ENCODE measurements at regions not wholly inside any gene's neighbourhood (a gene's known extent, or its start where the extent isn't known, plus 50 kb on each side); places are given as distances from the start of the nearest gene placed in this dataset.

DNA sequence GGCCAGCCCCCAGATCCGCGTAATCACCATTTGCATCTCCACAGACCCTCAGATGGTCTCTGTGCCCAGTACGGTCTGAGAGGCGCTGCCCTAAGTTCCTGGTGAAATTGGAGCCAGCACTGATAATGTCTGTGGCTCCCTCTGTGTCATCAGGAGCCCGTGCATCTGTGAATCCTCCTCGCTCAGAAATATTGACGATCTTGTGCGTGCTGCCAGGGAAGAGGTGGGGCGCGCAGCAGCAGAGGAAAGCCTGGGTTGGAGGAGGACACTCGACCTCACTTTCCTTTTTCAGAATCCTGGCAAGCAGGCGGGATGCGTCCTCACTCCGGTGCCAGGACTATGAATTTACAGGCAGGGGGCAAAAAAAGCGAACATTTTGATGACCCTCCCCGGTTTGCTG, 686.1 kb upstream of the SALL3 start:
- WGBS, 2 donors = 49 to 51% methylated on average over 16 of the region's 16 CpGs
- no peak overlapping the region for H3K4me3 ChIP-seq (ENCODE audit: low read length in 2 of 2)
- intact Hi-C loops (cut with DNase I) = no loop called here
- ATAC-seq (ENCODE audit: low FRiP score) (peak; percentile 17), DNase-seq (no peak)
- no peak overlapping the region for H3K27ac ChIP-seq (ENCODE audit: low read depth in 1 of 2, low read length in 2 of 2)
- no peaks in the 10 kb centered on the region for H3K36me3 ChIP-seq (ENCODE audit: control insufficient read depth in 1 of 2, insufficient read depth in 2 of 2, low read length in 1 of 2)
- no peaks in the 10 kb centered on the region for H3K4me1 ChIP-seq (ENCODE audit: control insufficient read depth in 1 of 2, insufficient read depth in 2 of 2, low read length in 2 of 2)
- H3K9me3 ChIP-seq (ENCODE audit: control insufficient read depth, low read length) = no peaks in the 10 kb centered on the region
- no peaks in the 10 kb centered on the region for H3K27me3 ChIP-seq (ENCODE audit: control insufficient read depth in 1 of 2, insufficient read depth in 2 of 2, low read length in 1 of 2)

DNA sequence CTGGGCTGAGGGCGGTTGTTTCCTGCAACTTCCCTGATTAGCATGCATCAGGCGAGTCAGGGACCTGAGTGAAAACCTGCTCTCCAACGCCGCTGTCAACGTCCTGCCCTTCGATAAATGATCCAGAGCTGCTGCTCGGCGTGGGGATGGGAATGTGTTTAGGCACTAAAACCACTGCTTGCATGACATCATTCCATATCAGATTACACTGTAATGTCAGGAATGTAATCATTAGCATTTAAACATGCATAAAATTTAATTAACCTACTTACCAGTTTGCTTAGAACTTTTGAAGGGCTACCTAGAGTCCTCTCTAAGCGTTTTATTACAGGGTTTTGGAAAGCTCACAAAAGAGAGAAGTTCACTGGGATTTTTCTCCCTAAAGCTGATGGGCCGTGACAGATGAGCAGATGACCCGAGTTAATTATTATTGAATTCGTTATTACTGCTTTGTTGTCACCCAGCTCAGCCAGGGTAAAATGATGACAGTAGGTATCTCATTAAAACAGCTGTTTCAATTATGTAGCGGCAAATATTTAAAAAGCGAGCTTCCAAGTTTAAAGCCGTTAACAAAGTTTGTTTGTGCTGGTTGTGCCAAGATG, 685.6 kb upstream of the SALL3 start:
- H3K27me3 ChIP-seq (ENCODE audit: control insufficient read depth in 1 of 2, insufficient read depth in 2 of 2, low read length in 1 of 2) = no peaks in the 10 kb centered on the region
- intact Hi-C loops (cut with DNase I) = no loop called here
- 41 to 44% methylated on average over 15 of the region's 15 CpGs for WGBS, 2 donors
- ATAC-seq (ENCODE audit: low FRiP score) (no peak), DNase-seq (no peak)
- H3K36me3 ChIP-seq (ENCODE audit: control insufficient read depth in 1 of 2, insufficient read depth in 2 of 2, low read length in 1 of 2) = no peaks in the 10 kb centered on the region
- H3K27ac ChIP-seq (ENCODE audit: low read depth in 1 of 2, low read length in 2 of 2) = no peak overlapping the region
- H3K4me1 ChIP-seq (ENCODE audit: control insufficient read depth in 1 of 2, insufficient read depth in 2 of 2, low read length in 2 of 2) = no peaks in the 10 kb centered on the region
- no peak overlapping the region for H3K4me3 ChIP-seq (ENCODE audit: low read length in 2 of 2)
- no peaks in the 10 kb centered on the region for H3K9me3 ChIP-seq (ENCODE audit: control insufficient read depth, low read length)

DNA sequence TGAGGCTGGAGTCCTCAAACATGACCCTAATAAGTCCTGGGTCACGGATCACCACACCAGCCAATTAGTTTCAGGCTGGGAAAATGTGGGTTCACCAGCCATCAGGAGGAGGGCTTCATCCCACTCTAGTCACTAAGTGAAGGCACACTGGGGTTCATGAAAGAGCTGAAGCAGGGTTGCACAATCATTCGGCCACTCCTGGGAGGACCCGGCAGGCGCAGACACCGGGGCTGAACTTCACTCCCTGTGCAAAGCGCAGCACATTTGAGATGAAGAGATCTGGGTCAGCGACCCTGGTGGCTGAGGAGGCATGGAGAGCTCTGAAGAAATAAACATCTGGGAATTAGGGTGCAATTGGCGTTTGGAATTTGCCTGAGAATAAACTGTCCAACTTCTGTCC, 684.4 kb upstream of the SALL3 start:
- intact Hi-C loops (cut with DNase I) = no loop called here
- Histone ChIP-seq H3K4me3 (ENCODE audit: low read length in 2 of 2) (no peak overlapping the region), H3K27me3 (ENCODE audit: control insufficient read depth in 1 of 2, insufficient read depth in 2 of 2, low read length in 1 of 2) (no peaks in the 10 kb centered on the region), H3K4me1 (ENCODE audit: control insufficient read depth in 1 of 2, insufficient read depth in 2 of 2, low read length in 2 of 2) (no peaks in the 10 kb centered on the region), H3K36me3 (ENCODE audit: control insufficient read depth in 1 of 2, insufficient read depth in 2 of 2, low read length in 1 of 2) (no peaks in the 10 kb centered on the region), H3K27ac (ENCODE audit: low read depth in 1 of 2, low read length in 2 of 2) (no peak overlapping the region), H3K9me3 (ENCODE audit: control insufficient read depth, low read length) (no peaks in the 10 kb centered on the region)
- DNase-seq (no peak), ATAC-seq (ENCODE audit: low FRiP score) (no peak)
- WGBS, 2 donors = 51 to 67% methylated on average over 8 of the region's 8 CpGs

DNA sequence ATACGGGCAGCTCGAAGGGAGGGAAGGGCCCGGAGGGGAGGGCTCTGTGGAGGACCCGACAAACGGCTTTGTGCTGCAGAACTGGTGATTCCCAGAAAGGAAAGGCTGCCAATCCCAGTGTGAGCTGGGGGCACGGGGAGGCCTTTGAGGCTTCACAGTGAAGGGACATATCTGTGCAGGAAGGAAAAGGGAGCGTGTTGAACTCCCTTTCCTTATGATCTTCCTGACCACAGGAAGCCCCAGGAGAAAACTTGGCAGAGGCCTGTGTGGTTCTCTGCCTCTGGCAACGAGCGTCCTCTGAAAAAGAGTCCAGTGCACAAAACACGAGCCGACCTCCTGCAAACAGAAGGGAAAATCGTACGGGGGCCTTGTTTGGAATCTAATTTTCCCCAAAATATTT, 683.5 kb upstream of the SALL3 start:
- Histone ChIP-seq H3K27me3 (ENCODE audit: control insufficient read depth in 1 of 2, insufficient read depth in 2 of 2, low read length in 1 of 2) (no peaks in the 10 kb centered on the region), H3K4me3 (ENCODE audit: low read length in 2 of 2) (no peak overlapping the region), H3K36me3 (ENCODE audit: control insufficient read depth in 1 of 2, insufficient read depth in 2 of 2, low read length in 1 of 2) (no peaks in the 10 kb centered on the region), H3K27ac (ENCODE audit: low read depth in 1 of 2, low read length in 2 of 2) (no peak overlapping the region), H3K4me1 (ENCODE audit: control insufficient read depth in 1 of 2, insufficient read depth in 2 of 2, low read length in 2 of 2) (no peaks in the 10 kb centered on the region), H3K9me3 (ENCODE audit: control insufficient read depth, low read length) (no peaks in the 10 kb centered on the region)
- DNase-seq (no peak), ATAC-seq (ENCODE audit: low FRiP score) (no peak)
- 72 to 78% methylated on average over 13 of the region's 13 CpGs for WGBS, 2 donors
- intact Hi-C loops (cut with DNase I) = no loop called here

DNA sequence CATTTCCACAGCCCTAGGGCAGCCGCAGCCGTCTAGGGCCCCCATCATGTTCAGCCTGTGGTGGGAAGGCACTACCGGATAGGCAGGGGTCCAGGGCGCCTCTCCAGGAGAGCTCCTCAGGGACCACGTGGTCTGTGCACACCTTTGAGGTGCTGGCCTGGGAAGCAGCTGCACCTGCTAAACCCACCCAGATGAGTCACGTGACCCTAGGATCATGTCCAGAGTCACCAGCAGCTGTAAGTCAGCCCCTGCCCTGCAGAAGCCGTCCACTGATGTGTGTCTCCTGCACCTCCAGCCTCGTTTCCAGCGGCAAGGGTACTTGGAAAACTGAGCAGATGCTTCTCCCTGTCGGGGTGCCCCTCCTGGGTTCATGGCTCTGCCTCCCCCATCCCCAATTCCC, 682.6 kb upstream of the SALL3 start:
- no peak for ATAC-seq (ENCODE audit: low FRiP score)
- no peaks in the 10 kb centered on the region for H3K4me1 ChIP-seq (ENCODE audit: control insufficient read depth in 1 of 2, insufficient read depth in 2 of 2, low read length in 2 of 2)
- H3K27ac ChIP-seq (ENCODE audit: low read depth in 1 of 2, low read length in 2 of 2) = no peak overlapping the region
- WGBS, 2 donors = 75 to 82% methylated on average over 10 of the region's 10 CpGs
- DNase-seq = no peak
- no peaks in the 10 kb centered on the region for H3K36me3 ChIP-seq (ENCODE audit: control insufficient read depth in 1 of 2, insufficient read depth in 2 of 2, low read length in 1 of 2)
- H3K9me3 ChIP-seq (ENCODE audit: control insufficient read depth, low read length) = no peaks in the 10 kb centered on the region
- intact Hi-C loops (cut with DNase I) = no loop called here
- H3K27me3 ChIP-seq (ENCODE audit: control insufficient read depth in 1 of 2, insufficient read depth in 2 of 2, low read length in 1 of 2) = no peaks in the 10 kb centered on the region
- H3K4me3 ChIP-seq (ENCODE audit: low read length in 2 of 2) = no peak overlapping the region

DNA sequence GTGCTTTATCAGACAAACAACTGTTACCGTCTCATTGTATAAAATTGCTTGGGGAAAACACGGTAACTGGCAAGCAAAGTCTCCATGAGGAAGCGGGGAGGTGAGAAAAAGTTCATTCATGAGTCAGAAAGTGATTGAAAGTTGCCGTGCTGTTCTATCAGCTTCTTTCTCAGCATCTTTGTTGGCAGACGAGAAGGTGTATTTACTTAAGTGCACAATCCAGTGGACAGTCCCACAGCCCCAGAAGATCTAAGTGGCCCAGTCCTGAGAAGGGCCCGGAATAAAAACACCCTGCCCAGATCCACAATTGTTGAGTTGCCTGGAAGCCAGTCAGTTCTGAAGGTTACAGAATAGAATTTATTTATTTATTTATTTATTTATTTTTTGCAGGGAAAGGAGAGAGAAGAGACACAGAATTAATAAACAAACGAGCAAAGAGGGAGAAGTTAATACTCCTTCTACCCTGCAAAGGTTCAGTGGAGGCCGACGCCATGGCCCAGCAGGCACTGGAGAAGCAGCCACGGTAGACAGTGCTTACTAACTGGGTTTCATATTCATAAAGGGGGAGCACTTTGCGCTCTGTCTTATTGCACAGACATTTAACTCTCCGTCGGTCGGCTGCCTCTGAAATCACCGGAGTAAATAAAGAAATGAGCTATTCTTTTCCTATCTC, 676.0 kb upstream of the SALL3 start:
- peaks cover 0 to 2% of the 10 kb centered on the region in 2 donors for H3K27me3 ChIP-seq (ENCODE audit: control insufficient read depth in 1 of 2, insufficient read depth in 2 of 2, low read length in 1 of 2)
- 57 to 61% methylated on average over 15 of the region's 15 CpGs for WGBS, 2 donors
- no peaks in the 10 kb centered on the region for H3K4me1 ChIP-seq (ENCODE audit: control insufficient read depth in 1 of 2, insufficient read depth in 2 of 2, low read length in 2 of 2)
- ATAC-seq (ENCODE audit: low FRiP score) (no peak), DNase-seq (no peak)
- H3K4me3 ChIP-seq (ENCODE audit: low read length in 2 of 2) = no peak overlapping the region
- no peaks in the 10 kb centered on the region for H3K9me3 ChIP-seq (ENCODE audit: control insufficient read depth, low read length)
- no peaks in the 10 kb centered on the region for H3K36me3 ChIP-seq (ENCODE audit: control insufficient read depth in 1 of 2, insufficient read depth in 2 of 2, low read length in 1 of 2)
- intact Hi-C loops (cut with DNase I) = no loop called here
- no peak overlapping the region for H3K27ac ChIP-seq (ENCODE audit: low read depth in 1 of 2, low read length in 2 of 2)

DNA sequence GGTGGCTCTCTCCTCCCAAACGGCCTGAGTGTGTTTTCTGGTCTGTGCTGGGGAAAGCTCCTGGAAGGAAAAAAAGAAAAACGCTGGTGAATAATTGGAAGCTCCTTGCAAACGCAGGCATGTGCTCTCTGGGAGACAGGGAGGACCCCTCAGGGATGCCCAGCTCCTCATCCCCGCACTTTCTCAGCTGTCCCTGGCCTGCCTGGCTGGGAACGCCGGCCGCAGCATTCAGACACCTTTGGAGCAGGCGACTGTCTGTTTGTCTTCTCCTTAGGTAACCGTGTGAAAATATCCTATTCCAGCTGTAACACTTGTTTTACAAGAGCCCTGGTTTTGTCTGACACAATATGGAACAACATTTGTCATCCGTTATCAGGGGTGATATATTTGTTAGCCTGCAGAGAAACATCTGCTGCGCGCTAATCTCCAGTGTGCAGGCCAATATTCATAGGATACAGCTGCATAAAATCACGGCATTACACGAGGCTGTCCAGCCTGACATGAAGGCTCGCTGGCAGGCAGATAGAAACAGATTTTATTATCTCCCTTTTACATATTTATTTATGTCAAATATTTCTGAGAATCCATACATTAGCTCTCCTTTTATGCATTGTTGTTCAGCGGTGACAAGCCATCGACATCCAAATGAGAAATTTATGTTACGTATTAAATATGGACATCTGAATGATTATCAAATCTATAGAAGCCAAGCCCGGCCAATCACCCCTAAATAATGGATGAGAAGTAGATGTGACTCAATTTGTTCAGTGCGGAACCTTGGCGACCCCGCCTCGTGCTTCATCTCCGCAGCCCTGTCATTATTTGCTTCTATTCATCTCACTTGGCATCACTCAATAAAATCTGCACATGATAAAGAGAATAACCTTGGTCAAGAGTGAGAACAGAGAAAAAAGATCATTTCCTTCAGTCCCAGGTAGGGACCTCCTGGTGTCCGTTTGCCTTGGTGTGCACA, 675.1 kb upstream of the SALL3 start:
- Histone ChIP-seq H3K36me3 (ENCODE audit: control insufficient read depth in 1 of 2, insufficient read depth in 2 of 2, low read length in 1 of 2) (no peaks in the 10 kb centered on the region), H3K9me3 (ENCODE audit: control insufficient read depth, low read length) (no peaks in the 10 kb centered on the region), H3K27ac (ENCODE audit: low read depth in 1 of 2, low read length in 2 of 2) (no peak overlapping the region), H3K4me1 (ENCODE audit: control insufficient read depth in 1 of 2, insufficient read depth in 2 of 2, low read length in 2 of 2) (no peaks in the 10 kb centered on the region), H3K27me3 (ENCODE audit: control insufficient read depth in 1 of 2, insufficient read depth in 2 of 2, low read length in 1 of 2) (peaks cover 0 to 2% of the 10 kb centered on the region in 2 donors), H3K4me3 (ENCODE audit: low read length in 2 of 2) (no peak overlapping the region)
- intact Hi-C loops (cut with DNase I) = no loop called here
- no peak for ATAC-seq (ENCODE audit: low FRiP score)
- no peak for DNase-seq
- 58 to 61% methylated on average over 25 of the region's 25 CpGs for WGBS, 2 donors

DNA sequence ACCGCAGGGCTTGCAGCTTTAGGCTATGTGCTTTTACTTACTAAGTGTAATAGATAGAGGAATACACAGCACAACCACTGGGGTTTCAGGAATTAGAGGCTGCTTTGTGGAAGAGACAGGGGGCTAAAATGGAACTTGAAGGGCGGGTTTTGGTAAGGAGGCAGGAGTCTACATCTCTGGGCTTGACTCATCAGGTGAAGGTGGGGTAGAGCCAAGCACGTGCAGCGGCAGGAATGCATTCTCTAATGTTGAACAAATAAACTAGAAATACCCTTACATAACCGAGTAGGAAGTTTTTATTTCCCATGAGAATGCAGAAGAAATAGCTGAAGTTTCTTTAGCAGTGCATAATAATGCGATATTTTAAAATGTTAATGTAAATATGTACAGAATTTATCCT, 673.8 kb upstream of the SALL3 start:
- Histone ChIP-seq H3K27me3 (ENCODE audit: control insufficient read depth in 1 of 2, insufficient read depth in 2 of 2, low read length in 1 of 2) (peaks cover 0 to 2% of the 10 kb centered on the region in 2 donors), H3K27ac (ENCODE audit: low read depth in 1 of 2, low read length in 2 of 2) (no peak overlapping the region), H3K4me1 (ENCODE audit: control insufficient read depth in 1 of 2, insufficient read depth in 2 of 2, low read length in 2 of 2) (no peaks in the 10 kb centered on the region), H3K9me3 (ENCODE audit: control insufficient read depth, low read length) (no peaks in the 10 kb centered on the region), H3K36me3 (ENCODE audit: control insufficient read depth in 1 of 2, insufficient read depth in 2 of 2, low read length in 1 of 2) (no peaks in the 10 kb centered on the region), H3K4me3 (ENCODE audit: low read length in 2 of 2) (no peak overlapping the region)
- DNase-seq = no peak
- intact Hi-C loops (cut with DNase I) = no loop called here
- ATAC-seq (ENCODE audit: low FRiP score) = no peak
- 45 to 49% methylated on average over 6 of the region's 6 CpGs for WGBS, 2 donors

Data from aorta (tissue), 5 donors.